ENCODE measurements at regions not wholly inside any gene's neighbourhood (a gene's known extent, or its start where the extent isn't known, plus 50 kb on each side); places are given as distances from the start of the nearest gene placed in this dataset.
A peak's percentile ranks its signal among the peaks of the same experiment; 100 is the strongest.

DNA sequence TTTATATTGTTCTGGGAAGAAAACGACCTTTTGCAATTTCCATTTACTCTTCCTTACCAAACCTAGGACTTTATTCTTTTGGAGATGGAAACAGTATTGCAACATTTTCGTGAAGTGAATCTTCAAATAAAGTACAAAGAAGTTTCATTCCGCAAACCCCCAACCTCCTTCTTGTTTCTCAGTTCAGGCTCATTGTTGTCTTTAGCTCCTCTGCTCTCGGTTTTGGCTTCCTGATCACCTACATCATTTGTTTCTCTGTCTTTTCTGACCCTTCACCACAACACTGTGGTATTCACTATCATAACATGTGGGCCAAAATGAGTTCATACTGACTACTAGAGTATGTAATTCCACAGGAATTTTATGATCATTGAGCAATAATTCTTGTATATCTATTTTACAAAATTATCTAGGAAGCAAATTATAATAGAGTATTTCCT, 266.8 kb downstream of the ADAMTS20 start:
- DNase-seq (ENCODE audit: low spot score in 2 of 2), result peak in 1 of 2 donors; percentile 11
- WGBS, 2 donors, result 30 to 35% methylated on average over 4 of the region's 4 CpGs

DNA sequence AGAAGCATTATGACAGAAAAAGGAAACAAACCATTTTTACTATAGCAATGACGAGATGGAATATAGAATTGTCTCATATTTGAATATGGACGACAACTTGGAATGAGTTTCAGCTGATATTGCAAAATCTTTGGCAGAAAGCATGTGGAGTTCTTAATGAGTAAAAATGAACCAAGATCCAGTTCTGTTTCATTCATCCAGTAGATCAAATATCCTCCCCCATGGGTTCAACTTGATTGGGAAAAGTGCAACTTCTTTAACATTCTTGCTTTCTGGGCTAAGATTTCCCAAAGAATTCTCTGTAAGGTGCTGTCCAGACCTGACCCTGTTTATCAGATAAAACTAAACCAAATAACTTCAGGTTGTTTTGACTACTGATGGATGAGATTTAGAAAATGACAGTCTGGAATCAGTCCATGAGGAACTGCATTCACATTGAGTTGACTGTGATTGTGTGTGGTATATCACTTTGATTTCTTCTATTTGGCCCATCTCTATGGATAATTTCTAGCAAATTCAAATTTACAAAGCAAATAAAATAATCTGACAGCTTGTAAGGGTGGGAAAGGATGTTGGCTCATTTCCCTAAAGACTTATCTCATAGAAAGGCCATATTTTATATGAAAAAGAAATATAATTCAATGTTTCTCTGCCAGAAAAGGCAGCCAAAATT, 267.4 kb downstream of the ADAMTS20 start:
- H3K4me3 ChIP-seq, result no peak overlapping the region
- WGBS, 2 donors, result 50 to 53% methylated on average over 2 of the region's 2 CpGs
- no peaks in the 10 kb centered on the region for H3K36me3 ChIP-seq
- no peaks in the 10 kb centered on the region for H3K9me3 ChIP-seq
- H3K4me1 ChIP-seq, result peaks cover 0 to 21% (median 0%) of the 10 kb centered on the region in 4 donors
- H3K27ac ChIP-seq, result peak overlapping the region in 3 of 4 donors; percentile 24 to 77 (median 73)
- TF ChIP-seq, protein P1, sequence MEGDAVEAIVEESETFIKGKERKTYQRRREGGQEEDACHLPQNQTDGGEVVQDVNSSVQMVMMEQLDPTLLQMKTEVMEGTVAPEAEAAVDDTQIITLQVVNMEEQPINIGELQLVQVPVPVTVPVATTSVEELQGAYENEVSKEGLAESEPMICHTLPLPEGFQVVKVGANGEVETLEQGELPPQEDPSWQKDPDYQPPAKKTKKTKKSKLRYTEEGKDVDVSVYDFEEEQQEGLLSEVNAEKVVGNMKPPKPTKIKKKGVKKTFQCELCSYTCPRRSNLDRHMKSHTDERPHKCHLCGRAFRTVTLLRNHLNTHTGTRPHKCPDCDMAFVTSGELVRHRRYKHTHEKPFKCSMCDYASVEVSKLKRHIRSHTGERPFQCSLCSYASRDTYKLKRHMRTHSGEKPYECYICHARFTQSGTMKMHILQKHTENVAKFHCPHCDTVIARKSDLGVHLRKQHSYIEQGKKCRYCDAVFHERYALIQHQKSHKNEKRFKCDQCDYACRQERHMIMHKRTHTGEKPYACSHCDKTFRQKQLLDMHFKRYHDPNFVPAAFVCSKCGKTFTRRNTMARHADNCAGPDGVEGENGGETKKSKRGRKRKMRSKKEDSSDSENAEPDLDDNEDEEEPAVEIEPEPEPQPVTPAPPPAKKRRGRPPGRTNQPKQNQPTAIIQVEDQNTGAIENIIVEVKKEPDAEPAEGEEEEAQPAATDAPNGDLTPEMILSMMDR (IDR thresholded peaks at IDR 0.05), result no peak
- TF ChIP-seq POLR2A (IDR thresholded peaks at IDR 0.05) (no peak), EP300 (IDR thresholded peaks at IDR 0.05) (no peak)
- H3K27me3 ChIP-seq, result no peaks in the 10 kb centered on the region
- no peak for DNase-seq (ENCODE audit: low spot score in 2 of 2)

More for the DNA sequence above, 266.8 kb downstream of the ADAMTS20 start:
- Histone ChIP-seq H3K4me3 (no peak overlapping the region), H3K9me3 (no peaks in the 10 kb centered on the region), H3K27ac (peak overlapping the region in 2 of 4 donors; percentile 73 to 77), H3K4me1 (peaks cover 0 to 25% (median 0%) of the 10 kb centered on the region in 4 donors), H3K27me3 (no peaks in the 10 kb centered on the region), H3K36me3 (no peaks in the 10 kb centered on the region)
- no peak for TF ChIP-seq POLR2A (IDR thresholded peaks at IDR 0.05)
- TF ChIP-seq EP300 (IDR thresholded peaks at IDR 0.05), result peak in 1 of 2 donors; percentile 73

DNA sequence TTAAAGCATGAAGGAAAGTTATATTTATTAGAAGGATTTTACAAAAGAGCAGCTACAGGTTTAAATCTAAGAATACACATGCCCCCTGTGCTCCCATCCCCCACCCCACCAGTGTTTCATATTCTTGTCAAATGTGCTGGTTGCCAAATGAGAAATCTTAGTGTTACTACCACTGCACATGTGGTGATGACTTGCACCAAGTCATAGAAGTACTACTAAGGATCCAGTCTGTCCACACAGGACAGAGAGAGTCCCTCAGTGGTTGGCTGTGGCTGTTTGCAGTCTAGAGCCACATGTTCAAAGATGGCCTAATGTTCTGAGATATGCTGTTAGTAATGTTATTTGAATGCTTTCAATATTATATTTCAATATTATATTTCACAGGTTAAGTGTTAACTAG, 268.8 kb downstream of the ADAMTS20 start:
- no peaks in the 10 kb centered on the region for H3K27me3 ChIP-seq
- H3K9me3 ChIP-seq, result no peaks in the 10 kb centered on the region
- H3K36me3 ChIP-seq, result no peaks in the 10 kb centered on the region
- peaks cover 0 to 17% (median 0%) of the 10 kb centered on the region in 4 donors for H3K4me1 ChIP-seq
- H3K4me3 ChIP-seq, result no peak overlapping the region
- no peak for DNase-seq (ENCODE audit: low spot score in 2 of 2)
- TF ChIP-seq, protein P1 (IDR thresholded peaks at IDR 0.05), result no peak
- no peak for TF ChIP-seq EP300 (IDR thresholded peaks at IDR 0.05)
- TF ChIP-seq POLR2A (IDR thresholded peaks at IDR 0.05), result no peak
- no peak overlapping the region for H3K27ac ChIP-seq

DNA sequence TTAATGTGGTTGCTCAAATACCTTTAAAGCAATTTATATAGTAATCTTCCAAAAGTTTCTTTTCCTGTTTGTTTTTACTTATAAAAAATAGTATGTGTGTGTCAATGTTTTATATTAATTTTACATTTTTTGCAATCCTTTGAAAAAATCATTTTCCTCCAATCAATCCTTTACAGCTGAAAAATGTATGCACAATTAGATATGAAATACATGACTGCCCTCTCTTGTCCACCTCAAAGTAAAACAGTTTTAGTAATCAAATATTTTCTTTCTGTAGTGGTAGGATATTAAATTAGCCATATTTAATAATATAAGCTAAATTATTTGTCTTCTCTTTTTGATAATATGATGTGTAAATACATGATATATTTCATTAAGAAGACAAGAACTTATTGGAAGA, 269.9 kb downstream of the ADAMTS20 start:
- no peak overlapping the region for H3K4me3 ChIP-seq
- no peak overlapping the region for H3K27ac ChIP-seq
- TF ChIP-seq EP300 (IDR thresholded peaks at IDR 0.05) (no peak), POLR2A (IDR thresholded peaks at IDR 0.05) (no peak)
- TF ChIP-seq, protein P1 (IDR thresholded peaks at IDR 0.05), result peak in 2 of 5 experiments; percentile 16 to 19
- H3K27me3 ChIP-seq, result no peaks in the 10 kb centered on the region
- peaks cover 0 to 17% (median under 1%) of the 10 kb centered on the region in 4 donors for H3K4me1 ChIP-seq
- H3K9me3 ChIP-seq, result no peaks in the 10 kb centered on the region
- DNase-seq (ENCODE audit: low spot score in 2 of 2), result no peak
- no peaks in the 10 kb centered on the region for H3K36me3 ChIP-seq

DNA sequence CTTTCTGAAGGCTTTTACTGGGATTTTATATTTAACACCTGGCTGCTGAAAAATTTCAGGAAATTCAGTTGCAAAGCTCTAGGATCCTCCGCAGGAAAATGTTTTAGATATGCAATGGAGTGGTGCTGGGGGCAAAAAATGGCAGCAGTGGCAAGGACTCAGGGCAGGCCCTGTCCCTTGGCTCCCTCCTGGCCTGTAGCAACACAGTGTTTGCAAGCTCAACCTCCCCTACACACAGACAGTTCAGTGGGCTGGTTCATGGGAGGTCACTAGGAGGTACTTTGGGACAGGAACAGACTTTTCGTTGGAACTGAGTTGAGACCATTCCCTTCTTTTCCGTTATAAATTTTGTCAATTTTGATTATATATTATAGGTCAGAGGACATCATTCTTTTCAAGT, 270.4 kb downstream of the ADAMTS20 start:
- WGBS, 2 donors, result 66 to 68% methylated on average over 3 of the region's 3 CpGs
- no peaks in the 10 kb centered on the region for H3K9me3 ChIP-seq

More for the DNA sequence above, 270.4 kb downstream of the ADAMTS20 start:
- no peak for DNase-seq (ENCODE audit: low spot score in 2 of 2)
- Histone ChIP-seq H3K27me3 (no peaks in the 10 kb centered on the region), H3K36me3 (no peaks in the 10 kb centered on the region), H3K4me3 (no peak overlapping the region), H3K27ac (peak overlapping the region in 1 of 4 donors; percentile 29), H3K4me1 (peaks cover 0 to 17% (median 1%) of the 10 kb centered on the region in 4 donors)
- TF ChIP-seq EP300 (IDR thresholded peaks at IDR 0.05) (no peak), POLR2A (IDR thresholded peaks at IDR 0.05) (no peak)
- TF ChIP-seq, protein P1 (IDR thresholded peaks at IDR 0.05), result no peak

Measured in tibial nerve (tissue), 4 donors.